HG03575 (cell line): ENCODE measurements at regions not wholly inside any gene's neighbourhood (a gene's known extent, or its start where the extent isn't known, plus 50 kb on each side); places are given as distances from the start of the nearest gene placed in this dataset.

Experiments
- ATAC-seq: cut with Tn5 transposase; IDR thresholded peaks from one replicate; pipeline ENCODE4 v1.9.1; 2021; ENCODE audit not compliant: unreplicated experiment, insufficient number of reproducible peaks, low FRiP score; ENCODE audit errors: extremely low read depth

DNA sequence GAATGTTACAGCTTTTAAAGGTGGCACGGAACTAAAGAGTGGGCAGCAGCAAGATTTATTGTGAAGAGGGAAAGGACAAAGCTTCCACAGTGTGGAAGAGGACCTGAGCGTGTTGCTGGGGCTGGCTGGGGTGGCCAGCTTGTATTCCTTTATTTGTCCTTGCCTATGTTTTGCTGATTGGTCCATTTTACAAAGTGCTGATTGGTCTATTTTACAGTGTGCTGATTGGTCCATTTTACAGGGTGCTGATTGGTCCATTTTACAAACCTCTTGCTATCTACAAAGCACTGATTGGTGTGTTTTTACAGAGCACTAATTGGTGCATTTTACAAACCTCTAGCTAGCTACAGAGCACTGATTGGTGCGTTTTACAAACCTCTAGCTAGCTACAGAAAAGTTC is 109.7 kb upstream of the DDX18 start:
- no peak for ATAC-seq

DNA sequence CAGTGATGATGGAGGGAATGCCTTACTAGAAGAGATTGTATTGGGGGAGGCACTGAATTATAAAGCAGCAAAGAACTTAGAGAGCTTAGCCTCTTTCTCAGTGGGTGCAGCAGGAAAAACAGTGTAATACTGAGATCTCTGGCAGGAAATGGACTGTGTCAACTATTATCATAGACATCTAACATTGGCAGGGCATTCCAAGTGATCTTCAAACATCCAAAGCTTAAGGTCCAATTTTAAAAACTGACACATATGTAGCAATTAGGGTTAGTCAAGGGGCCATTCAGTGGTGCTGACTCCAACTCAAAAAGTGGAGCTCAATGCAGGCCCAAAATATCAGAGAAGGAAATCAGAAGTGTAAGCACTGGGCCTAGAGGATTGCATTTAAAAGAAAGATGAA is 106.6 kb upstream of the DDX18 start:
- no peak for ATAC-seq

DNA sequence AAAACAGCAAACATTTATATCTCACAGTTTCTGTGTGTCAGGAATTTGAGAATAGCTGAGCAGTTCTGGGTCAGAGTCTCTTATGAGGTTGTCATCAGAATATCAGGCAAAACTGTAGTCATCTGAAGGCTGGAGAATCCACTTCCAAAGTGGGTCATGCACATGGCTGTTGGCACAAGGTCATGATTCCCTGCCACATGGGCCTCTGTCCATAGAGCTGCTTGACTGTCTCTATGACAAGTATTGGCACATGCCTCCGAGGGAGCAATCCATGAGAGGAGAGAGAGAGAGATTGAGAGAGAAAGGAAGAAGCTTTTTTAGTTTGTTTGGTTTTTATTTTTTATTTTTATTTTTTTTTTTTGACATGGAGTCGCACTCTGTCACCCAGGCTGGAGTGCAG is 101.8 kb upstream of the DDX18 start:
- ATAC-seq = no peak

DNA sequence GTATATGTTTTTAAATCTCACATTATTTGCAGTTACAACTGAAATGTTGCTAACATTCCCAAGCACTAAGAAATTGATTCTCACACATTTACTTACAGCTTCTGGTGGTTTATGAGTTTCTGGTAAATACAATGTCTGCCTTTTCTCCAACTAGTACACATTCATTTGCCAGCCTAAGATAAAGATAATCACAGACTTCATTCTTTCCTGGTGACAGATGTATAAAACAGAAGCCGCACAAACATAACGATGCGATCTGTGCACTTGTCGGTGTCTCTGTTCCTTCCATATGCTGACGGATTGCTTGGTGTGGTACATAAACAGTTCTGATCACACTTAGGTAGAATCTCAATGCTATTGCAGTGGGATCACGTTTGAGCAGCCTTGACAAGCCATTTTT is 100.4 kb upstream of the DDX18 start:
- no peak for ATAC-seq

DNA sequence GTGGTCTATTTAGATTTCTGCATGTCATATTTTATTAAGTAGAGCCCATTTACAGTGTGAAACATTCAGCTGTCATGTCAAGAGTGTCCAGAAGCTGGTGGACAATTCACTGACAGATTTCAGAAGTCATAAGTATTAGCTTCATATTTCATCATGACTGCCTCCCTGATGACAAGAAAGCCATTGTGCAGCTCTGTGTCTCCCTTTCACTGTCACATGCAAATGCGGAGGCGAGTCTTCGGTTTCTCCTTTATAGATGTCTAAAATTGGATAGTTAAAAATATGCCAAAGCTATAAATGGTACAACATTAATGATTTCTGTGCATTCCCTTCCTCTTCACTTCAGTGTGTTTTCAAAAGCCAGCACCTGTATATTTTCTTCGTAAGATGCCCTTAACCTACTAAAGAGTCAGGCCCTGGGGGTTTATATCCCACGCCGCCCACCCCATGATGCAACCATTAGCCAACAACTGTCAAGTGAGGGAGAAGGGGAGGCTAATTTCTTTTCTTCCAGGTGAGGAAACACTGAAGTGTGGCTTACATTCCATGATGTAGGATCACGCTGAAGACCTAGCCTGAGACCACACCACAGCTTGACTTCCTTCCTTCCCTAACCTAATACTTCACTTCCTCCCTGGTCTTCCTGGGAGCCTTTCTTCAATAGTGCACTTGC is 99.6 kb upstream of the DDX18 start:
- no peak for ATAC-seq

DNA sequence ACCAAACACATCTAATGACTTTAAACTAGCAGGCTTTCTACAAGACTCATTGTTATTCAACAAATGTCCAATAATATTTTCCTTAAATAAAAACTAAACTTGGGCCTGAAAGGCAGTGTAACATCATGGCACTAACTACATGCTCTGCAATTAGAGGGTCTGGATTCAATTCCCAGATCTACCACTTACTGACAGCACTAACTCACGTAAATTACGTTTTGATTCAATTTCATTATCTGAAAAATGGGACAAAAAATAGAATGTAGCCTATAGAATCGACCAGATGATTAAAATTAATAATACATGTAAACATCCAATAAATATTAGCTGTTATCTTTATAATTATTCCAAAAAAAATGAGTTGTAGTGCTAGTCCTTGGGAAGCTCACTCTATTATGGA is 98.0 kb upstream of the DDX18 start:
- ATAC-seq = no peak

DNA sequence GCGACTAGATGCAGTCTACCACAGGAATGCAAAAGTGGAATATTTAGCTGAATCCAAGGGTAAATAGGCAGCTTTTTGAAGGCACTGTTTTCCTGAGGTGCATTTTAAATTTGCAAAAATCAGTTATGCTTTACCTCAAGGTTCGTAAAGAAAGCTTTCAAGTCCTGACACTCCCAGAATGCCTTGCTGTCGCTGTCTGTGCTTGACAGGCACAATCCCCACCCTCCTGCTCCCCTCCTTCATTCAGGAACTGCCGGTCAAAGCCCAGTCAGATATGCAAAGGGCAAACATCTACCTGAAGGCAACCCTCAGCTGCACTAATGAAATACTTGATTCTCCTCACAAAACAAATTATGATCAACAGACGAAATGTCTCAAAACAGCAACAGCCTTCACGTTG is 97.4 kb upstream of the DDX18 start:
- ATAC-seq = no peak

DNA sequence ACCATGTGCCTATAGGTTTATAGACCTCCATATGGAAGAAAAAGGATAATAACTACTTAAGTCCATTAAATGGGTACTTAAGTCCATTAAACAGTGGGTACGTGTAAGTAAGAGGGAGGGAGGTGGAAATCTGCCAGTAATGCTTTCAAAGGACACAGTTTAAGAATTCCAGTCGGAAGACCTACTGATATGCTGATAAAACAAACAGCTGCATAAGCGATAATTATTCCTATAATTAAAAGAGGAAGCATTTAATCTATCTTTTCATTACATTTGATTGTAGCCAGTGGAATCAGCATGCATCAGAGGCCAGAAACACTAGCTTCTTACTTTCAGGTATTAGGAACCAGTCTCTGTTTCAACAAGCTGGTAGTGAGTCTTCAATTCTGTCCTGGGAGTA is 96.4 kb upstream of the DDX18 start:
- no peak for ATAC-seq

DNA sequence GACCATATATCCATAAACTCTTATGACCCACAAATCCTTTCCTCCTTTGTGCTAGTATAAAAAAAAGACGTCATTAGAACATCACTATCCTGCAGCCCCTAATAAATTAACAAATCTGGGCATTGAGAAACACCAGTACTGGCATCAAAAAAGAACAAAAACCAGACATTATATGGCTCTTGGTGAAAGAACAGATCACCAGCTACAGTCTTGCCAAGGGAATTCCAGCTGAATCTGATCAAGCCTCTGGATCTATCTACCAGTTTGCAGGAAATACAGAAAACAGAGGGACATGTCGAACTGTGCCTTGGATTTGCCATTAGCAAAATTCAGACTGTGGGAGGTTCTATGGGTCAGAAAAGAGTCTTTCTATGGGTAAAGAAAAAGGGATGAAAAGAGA is 93.7 kb upstream of the DDX18 start:
- no peak for ATAC-seq

DNA sequence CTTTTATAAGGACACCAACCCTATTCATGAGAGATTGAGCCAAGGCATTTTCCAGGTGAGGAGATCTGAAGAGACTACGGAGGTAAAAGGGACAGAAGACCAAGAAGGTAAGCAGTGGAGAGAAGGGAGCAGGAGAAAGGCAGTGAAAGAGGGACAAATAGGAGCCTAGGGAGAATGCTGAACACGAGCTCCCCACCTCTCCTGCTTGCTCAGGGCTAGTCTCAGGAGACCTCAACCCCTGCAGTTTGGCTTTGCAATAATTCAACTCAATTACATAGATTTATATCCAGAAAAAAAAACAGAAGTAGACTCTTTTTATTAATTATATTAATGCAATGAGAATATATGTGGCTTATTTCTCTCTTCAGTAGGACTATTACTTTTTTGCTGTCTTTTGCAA is 91.0 kb upstream of the DDX18 start:
- ATAC-seq = no peak

DNA sequence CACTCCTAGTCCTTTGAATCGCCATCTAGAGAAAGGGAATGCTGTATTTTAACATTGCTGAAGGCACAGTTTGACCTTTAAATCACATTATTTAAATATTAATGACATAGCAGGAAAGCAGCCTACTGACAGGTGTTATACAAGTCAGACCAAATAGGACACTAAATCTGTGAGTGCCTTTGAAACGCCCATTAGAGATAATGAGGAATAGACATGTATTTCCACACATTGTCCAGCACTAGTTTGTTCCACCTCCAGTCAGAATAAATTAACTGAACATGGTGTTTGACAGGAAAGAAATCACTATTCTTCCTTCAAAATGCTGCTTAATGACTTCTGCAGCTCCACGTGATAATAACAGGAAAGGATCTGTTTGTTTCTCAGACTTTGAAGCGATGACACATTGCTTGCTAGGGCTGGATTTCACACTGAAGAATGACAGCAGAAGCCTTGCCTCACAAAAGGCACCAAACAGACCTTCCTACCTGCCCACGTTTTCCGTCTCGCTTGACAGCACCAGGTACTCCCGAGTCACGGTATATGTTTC is 90.5 kb upstream of the DDX18 start:
- no peak for ATAC-seq

DNA sequence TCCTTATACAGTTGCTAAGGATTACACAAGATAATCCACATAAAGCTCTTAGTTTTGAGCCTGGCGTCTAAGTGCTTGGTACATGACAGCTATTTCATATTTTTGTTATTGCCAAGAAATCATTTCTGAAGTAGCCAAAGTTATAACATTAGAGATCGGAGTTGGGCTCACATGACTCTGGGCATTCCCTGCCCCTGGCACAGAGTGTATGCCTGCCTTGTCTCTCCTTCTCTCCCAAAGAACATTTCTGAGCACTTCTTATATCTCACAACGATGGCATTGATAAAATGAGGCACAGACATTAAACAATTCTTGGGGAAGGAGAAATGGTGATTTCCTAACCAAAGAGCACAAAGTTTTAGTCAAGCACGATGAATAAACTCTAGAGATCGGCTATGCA is 87.7 kb upstream of the DDX18 start:
- ATAC-seq = no peak

DNA sequence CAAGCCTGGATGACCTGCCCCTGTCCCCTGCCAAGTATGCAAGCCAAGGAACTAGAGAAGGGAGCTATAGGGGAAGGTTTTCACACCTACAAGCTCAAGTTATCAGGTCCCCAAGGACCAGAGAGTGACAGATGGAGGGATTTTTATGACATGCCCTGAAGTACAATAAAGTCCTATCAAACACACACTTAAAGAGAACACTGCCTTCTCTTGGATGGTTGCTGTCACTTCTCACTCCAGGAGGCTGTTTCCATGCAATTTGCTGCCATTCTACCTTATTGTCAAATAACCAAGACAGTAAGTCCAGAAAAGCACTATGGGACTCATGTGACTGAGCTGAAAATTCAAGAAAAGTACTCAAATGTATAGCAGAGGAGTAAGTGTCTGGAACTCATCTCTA is 76.6 kb upstream of the DDX18 start:
- ATAC-seq = no peak

DNA sequence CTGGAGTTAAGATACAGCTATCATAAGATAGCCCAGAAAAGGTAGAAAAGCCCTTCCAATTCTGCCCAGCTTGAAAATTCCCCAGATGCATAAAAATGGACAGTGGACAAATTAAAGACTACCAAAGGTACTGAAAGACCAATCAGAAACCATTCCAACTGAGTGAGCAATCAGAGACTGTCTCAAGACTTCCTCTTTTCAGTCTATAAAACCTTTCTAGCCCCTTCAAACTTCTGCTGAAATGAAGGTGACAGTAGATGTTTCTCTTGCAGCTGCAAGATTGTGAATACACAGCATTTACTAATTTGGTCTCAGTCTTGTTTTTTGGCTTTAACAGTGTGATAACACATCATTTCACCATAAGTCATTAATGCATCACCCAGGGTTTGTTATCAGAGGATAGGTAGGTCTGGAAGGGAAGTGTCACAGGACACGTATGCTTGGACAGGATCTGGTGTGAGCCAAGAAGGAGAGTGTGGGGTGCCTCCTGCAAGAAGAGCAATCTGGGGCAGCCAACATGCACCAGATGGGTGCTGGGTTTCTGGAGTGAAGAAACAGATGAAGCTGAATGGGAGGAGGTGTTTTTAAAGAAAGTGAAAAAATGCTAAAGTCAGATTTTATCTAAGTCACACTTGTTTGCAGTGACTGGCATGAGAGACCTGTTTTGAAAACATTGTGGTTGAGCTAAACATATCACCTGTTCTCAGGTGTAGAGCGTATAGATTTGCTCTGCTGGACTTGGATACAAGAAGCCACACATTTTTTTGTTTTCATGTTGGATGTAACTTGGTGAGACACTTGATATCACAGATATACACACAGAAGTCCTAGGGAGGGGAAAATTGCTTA is 75.3 kb upstream of the DDX18 start:
- no peak for ATAC-seq

DNA sequence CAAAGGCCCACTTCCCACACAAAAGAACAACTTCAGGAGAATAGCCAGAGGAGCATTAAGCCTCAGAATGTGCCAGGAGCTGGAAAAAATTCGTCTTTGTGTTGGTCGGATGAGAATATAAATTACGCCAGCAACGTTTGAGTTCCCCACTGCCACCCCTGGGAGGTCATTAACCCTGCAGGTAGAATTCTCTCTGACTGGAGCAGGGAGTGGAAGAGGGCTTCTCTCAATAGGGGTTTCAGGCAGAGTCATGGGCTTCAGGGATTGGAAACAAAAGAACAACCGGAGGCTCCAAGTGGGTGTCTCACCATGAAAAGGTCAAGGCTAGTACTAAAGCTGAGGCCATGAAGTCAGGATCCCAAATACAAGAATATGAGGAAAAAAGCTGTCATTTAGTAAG is 69.0 kb upstream of the DDX18 start:
- no peak for ATAC-seq

DNA sequence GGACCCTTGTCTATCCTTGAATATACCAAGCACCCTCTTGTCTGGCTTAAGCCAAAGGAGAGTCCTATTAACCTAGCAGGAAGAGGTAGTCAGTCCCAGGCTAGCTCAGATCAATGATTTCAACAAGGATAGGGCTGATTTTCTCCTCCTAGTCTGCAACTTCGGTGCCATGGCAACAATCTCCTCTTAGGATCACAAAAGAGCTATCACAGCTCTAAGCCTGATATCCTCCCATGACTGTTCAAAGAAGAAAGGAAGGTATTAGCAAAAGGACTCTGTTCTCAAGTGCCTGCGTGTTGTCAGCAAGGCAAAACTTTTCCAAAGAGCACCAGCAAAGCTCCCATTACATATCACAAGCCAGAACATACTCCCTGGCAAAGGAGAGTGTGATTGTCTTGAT is 58.7 kb upstream of the DDX18 start:
- ATAC-seq = no peak

DNA sequence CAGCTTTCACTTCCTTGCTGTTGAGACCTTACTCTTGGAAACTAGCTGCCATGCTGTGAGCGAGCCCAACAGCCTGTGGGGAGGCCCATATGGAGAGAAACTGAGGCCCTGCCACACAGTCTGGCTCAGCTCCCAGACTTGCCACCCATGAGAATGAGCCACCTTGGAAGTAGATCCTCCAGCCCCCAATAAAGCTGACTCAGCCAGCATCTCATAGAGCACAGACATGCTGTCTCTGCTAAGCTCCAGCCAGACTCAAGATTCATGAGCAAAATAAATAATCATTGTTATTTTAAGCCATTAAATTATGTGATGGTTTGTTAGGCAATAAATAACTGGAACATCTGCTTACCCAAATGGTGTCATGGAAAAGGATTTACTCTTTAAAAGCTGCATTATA is 53.6 kb upstream of the DDX18 start:
- no peak for ATAC-seq

DNA sequence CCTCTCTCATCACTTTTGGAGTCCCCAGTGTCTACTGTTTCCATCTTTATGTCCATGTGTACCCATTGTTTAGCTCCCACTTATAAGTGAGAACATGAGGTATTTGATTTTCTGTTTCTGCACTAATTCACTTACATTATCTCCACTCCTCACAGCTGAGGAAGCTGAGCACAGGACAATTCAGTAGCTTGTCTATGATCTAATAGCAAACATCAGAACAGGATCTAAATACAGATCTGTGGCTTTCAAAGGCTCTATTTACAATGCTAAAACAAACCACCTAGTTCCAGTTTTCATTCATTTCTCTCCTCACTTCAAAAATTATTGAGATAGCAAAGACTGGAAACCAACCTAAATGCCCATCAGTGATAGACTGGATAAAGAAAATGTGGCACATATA is 52.0 kb upstream of the DDX18 start:
- no peak for ATAC-seq

DNA sequence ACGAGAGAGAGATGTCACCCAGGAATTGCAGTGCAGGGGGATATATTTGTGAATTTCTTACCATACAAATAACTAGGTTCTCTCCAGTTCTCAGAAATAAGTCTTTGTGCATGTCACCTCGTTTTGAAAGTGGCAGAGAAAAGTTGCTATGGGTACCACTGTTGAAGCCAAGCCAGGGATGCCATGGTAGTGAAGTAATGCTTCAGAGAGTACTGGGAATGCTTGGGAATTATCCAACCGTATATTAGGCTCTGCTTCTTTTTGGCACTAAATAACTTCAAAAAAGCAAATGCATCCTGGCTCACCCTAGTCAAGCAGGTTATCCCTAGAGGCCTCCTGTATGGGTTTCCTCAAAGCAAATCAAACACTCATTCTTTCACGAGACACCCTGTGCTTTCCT is 50.7 kb upstream of the DDX18 start:
- no peak for ATAC-seq
